Ovary (tissue), 7 donors: ENCODE measurements at regions not wholly inside any gene's neighbourhood (a gene's known extent, or its start where the extent isn't known, plus 50 kb on each side); places are given as distances from the start of the nearest gene placed in this dataset.

Experiments used
- DNase-seq, 5 donors: peaks; one replicate each; pipeline ENCODE4 v3.0.0-alpha.2; 2019 to 2020
- H3K27ac ChIP-seq, 2 donors: fragments of 200-600 bp; one replicate each; pipeline versions ENCODE4 v1.5.1 to v1.8.0; 2019 to 2022
- H3K27me3 ChIP-seq: fragments of 200-600 bp; one replicate; pipeline ENCODE4 v1.8.0; 2022
- H3K36me3 ChIP-seq: fragments of 200-600 bp; sonication (generic); one replicate; pipeline ENCODE4 v1.5.1; 2019
- H3K4me1 ChIP-seq: one replicate; pipeline ENCODE4 v1.8.1; 2013; ENCODE audit warnings: mild to moderate bottlenecking, moderate library complexity; ENCODE audit not compliant: insufficient read depth
- H3K4me3 ChIP-seq: fragments of 200-600 bp; sonication (generic); one replicate; pipeline ENCODE4 v1.5.1; 2017
- H3K9me3 ChIP-seq, 2 donors: fragments of 200-600 bp in 1 of 2; sonication (generic) in 1 of 2; one replicate each; pipeline versions ENCODE4 v1.5.1 to v1.8.1; 2013 to 2019; ENCODE audit warnings: mild to moderate bottlenecking in 1 of 2, moderate library complexity in 1 of 2
- EP300 ChIP-seq: sonication (generic); formaldehyde crosslinking; IDR thresholded peaks from one replicate; pipeline ENCODE4 v1.6.1; 2017; ENCODE audit warnings: antibody characterized with exemption
- POLR2A ChIP-seq: fragments of 450-650 bp; IDR thresholded peaks from one replicate; pipeline ENCODE4 v1.6.1; 2017; ENCODE audit warnings: antibody characterized with exemption, mild to moderate bottlenecking, moderate library complexity
- WGBS, 3 donors: extraction: QIAGEN DNeasy Blood & Tissue Kit in 1 of 3; methylation state at CpG; one replicate each; pipeline versions ENCODE4 v1.1.5 to v1.1.7; 2013 to 2017; 5-methylcytosine and 5-hydroxymethylcytosine counted together
- intact Hi-C, 4 donors: fragments of 100-400 bp; cut with DNase I; formaldehyde crosslinking; loops; one replicate each; pipeline versions ENCODE4 v1.11.0 to v1.15.1; 2022 to 2023
- TF ChIP-seq, protein P1 (sequence below), 3 donors: fragments of 450-650 bp in 2 of 3; fragments of 200-600 bp in 1 of 3; IDR thresholded peaks; one replicate each; pipeline versions ENCODE4 v1.5.1 to v1.8.0; 2016 to 2022; ENCODE audit warnings: antibody characterized with exemption in 3 of 3, mild to moderate bottlenecking in 1 of 3
- donor health status: DM: no; HTN: no; CAD: no; lungs with moderate emphysema.
- donor health status: DM: no; HTN: no; CAD: no.
- donor health status: Bipolar disorder and iron deficiency.
- donor health status: DM: no; HTN: no; CAD: no.
- donor health status: DM: yes; HTN: yes; CAD: no.

DNA sequence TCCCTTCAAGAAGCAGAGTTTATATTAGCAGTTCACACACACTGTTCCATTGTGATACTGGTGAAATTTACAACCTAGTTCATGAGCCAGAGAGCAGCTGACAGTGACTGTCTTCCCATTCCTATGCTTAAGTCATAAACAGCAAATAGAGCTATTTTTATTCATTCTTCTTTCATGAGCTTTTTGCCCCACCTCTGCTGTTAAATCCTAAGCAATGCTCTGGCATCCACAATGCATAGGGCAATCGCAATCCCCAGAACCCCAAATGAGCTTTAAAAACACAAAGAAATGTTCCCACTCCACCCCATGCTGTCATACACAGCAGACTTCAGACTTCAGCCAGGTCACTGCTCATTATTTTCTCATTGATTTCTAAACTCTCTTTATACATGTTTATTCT is 307.5 kb downstream of the ETS1 start:
- Histone ChIP-seq H3K27ac (no peak overlapping the region), H3K36me3 (no peaks in the 10 kb centered on the region), H3K9me3 (no peaks in the 10 kb centered on the region), H3K4me3 (no peak overlapping the region), H3K27me3 (no peaks in the 10 kb centered on the region), H3K4me1 (no peaks in the 10 kb centered on the region)
- WGBS, 3 donors = 80 to 83% (median 80%) methylated on average over 1 of the region's 1 CpG
- DNase-seq = no peak
- TF ChIP-seq, protein P1, sequence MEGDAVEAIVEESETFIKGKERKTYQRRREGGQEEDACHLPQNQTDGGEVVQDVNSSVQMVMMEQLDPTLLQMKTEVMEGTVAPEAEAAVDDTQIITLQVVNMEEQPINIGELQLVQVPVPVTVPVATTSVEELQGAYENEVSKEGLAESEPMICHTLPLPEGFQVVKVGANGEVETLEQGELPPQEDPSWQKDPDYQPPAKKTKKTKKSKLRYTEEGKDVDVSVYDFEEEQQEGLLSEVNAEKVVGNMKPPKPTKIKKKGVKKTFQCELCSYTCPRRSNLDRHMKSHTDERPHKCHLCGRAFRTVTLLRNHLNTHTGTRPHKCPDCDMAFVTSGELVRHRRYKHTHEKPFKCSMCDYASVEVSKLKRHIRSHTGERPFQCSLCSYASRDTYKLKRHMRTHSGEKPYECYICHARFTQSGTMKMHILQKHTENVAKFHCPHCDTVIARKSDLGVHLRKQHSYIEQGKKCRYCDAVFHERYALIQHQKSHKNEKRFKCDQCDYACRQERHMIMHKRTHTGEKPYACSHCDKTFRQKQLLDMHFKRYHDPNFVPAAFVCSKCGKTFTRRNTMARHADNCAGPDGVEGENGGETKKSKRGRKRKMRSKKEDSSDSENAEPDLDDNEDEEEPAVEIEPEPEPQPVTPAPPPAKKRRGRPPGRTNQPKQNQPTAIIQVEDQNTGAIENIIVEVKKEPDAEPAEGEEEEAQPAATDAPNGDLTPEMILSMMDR (IDR thresholded peaks at IDR 0.05) = no peak
- TF ChIP-seq POLR2A (no peak), EP300 (no peak)
- intact Hi-C loops = loop anchor here in 1 of 4 donors (10.0 kb wide), 1 partner anchor 105 kb away; no protein-coding TSS in a partner anchor

DNA sequence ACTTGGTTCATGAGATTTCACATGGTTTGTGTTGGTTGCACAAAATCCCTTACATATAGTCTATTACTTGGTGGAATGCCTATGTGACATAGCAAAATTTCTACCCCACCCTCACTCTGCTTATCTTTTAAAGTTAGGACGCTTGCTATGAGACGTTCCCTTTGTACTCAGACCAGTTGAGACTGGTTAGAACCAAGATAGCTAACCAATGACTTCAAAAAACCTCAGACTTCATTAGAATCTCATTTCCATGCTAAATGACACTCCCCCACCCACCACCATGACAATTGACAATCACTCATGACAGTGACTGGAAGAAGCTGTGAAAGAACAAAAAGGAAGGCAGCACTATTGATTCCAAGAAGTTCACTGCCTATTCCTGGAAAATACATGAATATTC is 313.6 kb downstream of the ETS1 start:
- intact Hi-C loops = loop anchor here in 1 of 4 donors (10.0 kb wide), 1 partner anchor 99 kb away; no protein-coding TSS in a partner anchor
- DNase-seq = no peak
- TF ChIP-seq EP300 (no peak), POLR2A (no peak)
- TF ChIP-seq, protein P1 (IDR thresholded peaks at IDR 0.05) = no peak
- Histone ChIP-seq H3K36me3 (no peaks in the 10 kb centered on the region), H3K4me1 (no peaks in the 10 kb centered on the region), H3K27me3 (no peaks in the 10 kb centered on the region), H3K27ac (no peak overlapping the region), H3K9me3 (no peaks in the 10 kb centered on the region), H3K4me3 (no peak overlapping the region)
- 87 to 95% (median 94%) methylated on average over 2 of the region's 2 CpGs for WGBS, 3 donors

DNA sequence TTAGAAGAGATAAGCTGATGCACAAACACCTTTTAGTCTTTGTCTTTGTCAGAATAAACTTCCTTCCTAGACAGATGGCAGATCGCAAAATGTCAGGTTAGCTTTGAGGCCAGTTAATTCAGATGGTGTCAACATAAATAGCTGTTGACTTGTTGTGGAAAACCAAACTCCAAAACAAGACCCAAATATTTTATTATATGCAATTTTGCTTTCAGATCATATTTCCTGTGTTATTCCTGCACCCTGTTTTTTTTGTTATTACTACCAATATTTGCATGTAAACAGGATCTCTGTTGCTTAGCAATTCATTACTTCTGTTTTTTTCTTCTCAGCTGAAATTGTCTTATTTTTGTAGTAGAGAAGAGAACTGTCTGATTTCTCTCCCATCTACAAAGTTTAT is 316.0 kb downstream of the ETS1 start:
- Histone ChIP-seq H3K9me3 (no peaks in the 10 kb centered on the region), H3K27ac (no peak overlapping the region), H3K4me3 (no peak overlapping the region), H3K27me3 (no peaks in the 10 kb centered on the region), H3K36me3 (no peaks in the 10 kb centered on the region), H3K4me1 (no peaks in the 10 kb centered on the region)
- WGBS, 3 donors = 24 to 54% (median 48%) methylated on average over 1 of the region's 1 CpG
- no peak for DNase-seq
- intact Hi-C loops = loop anchor here in 1 of 4 donors (10.0 kb wide), 1 partner anchor 97 kb away; no protein-coding TSS in a partner anchor
- TF ChIP-seq POLR2A (no peak), EP300 (no peak)
- TF ChIP-seq, protein P1 (IDR thresholded peaks at IDR 0.05) = no peak

DNA sequence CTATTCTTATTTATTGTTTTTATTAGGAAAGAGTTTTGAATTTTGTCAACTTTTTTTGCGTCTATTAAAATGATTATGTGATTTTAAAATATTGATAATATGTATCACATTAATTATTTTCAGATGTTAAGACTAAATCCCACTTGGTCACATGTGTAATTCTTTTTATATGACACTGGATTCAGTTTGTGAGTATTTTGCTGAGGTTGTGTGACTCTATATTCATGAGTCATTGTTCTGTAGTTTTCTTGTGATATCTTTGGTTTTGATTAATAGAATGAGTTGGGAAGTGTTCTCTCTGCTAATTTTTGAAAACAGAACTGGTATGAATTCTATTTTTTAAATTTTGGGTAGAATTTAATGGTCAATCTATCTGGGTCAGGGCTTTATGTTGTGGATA is 317.9 kb downstream of the ETS1 start:
- WGBS, 3 donors = 88 to 93% (median 92%) methylated on average over 1 of the region's 1 CpG
- intact Hi-C loops = no loop called here

More for the DNA sequence above, 317.9 kb downstream of the ETS1 start:
- Histone ChIP-seq H3K4me3 (no peak overlapping the region), H3K4me1 (no peaks in the 10 kb centered on the region), H3K9me3 (no peaks in the 10 kb centered on the region), H3K27me3 (no peaks in the 10 kb centered on the region), H3K36me3 (no peaks in the 10 kb centered on the region), H3K27ac (no peak overlapping the region)
- no peak for DNase-seq
- TF ChIP-seq EP300 = no peak
- TF ChIP-seq, protein P1 (IDR thresholded peaks at IDR 0.05) = no peak
